HG03520 (cell line): ENCODE measurements at regions not wholly inside any gene's neighbourhood (a gene's known extent, or its start where the extent isn't known, plus 50 kb on each side); places are given as distances from the start of the nearest gene placed in this dataset.
A peak's percentile ranks its signal among the peaks of the same experiment; 100 is the strongest.
"Not testable (repeated sequence)": the region's sequence is repeated elsewhere in the genome, so short reads cannot be mapped to it uniquely, and the experiment has no call there.

Source experiments
- ATAC-seq: cut with Tn5 transposase; IDR thresholded peaks from one replicate; pipeline ENCODE4 v1.9.1; 2021; ENCODE audit warnings: mild to moderate bottlenecking, moderate library complexity; ENCODE audit not compliant: unreplicated experiment

DNA sequence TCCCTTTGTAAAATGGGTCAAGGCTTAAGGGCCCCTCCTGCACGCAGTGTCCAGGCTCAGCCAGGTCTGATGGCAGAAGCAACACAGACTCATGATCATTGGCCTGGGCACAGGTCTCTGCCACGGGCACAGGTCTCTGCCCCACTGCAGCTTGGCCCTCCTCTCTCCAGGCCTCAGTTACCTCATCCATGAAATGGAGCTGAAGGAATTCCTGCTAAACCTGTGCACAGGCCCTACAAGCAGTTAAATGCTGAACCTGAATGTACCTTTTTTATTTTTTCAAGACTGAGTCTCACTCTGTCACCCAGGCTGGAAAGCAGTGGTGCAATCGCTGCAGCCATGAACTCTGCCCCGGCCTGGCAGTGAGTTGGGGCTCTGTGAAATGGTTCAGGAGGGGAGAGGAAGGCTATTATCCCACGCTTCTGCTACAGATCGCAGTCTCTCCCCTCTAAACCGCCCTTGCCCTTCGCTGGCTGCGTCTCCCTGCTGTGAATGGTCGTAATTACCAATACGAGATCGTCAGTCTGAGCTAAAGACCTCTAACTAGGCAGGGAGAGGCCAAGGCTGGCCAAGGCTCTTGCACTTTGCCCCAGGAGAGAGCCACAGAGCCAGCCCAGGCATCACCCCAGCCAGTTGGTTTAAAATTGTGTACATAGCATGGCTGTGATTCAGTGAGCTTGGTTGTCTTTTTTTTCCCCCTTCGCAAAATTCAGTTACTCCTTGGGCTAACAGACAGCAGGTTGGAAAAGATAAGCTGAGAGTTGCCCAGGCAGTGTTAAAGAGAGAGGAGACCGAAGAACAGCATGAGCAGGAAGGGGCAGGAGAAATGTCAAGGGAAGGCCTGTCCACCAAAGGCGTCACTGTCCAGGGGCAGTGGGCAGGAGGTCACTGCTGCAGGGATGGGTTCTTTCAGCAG, 93.0 kb upstream of the KCTD7 start:
- ATAC-seq, result no peak

DNA sequence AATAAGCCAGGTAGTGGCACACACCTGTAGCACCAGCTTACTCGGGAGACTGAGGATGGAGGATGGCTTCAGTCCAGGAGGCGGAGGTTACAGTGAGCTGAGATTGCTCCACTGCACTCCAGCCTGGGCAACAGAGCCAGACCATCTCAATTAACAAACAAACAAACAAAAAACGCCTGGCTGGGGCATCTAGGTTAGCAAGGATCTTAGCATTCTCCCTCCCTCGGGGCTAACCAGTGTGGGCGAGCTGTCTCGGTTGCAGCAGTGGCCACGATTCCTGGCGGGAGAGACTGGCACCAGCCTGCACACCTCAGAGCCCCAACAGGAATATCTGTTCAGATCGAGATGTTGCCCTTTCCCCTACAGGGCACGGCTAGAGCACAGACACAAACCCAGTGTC, 91.3 kb upstream of the KCTD7 start:
- no peak for ATAC-seq

DNA sequence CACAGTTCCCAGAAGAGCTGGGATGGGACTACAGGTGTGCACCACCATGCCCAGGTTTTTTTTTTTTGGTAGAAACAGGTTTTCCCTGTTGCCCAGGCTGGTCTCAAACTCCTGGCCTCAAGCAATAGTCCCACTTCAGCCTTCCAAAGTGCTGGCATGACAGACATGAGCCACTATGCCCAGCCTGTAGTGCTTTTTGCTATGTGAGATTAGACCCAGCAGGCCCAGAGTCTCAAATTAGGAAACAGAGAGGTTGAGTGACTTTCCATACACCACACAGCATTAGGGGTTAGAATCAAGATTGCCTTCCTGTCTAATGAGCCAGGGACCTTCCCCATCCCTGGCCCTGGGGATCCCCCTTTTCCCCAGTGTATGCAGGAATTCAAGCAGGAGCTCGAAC, 90.8 kb upstream of the KCTD7 start:
- no peak for ATAC-seq

DNA sequence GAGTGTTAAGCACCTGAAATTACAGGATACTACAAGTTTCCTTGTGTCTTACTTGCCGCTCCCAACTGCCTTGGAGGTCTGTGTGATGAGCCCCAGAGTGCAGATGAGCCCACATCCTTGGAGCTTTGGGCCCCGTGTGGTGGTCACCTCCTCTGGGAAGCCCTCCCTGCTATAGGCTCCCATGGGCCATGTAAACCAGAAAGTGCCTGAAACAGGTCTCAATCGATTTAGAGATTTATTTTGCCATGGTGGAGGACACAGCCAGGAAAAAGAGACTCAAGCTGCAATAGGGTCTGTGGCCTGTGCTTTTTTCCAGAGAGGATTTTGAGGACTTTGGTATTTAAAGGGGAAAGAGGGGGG, 89.4 kb upstream of the KCTD7 start:
- ATAC-seq, result no peak

DNA sequence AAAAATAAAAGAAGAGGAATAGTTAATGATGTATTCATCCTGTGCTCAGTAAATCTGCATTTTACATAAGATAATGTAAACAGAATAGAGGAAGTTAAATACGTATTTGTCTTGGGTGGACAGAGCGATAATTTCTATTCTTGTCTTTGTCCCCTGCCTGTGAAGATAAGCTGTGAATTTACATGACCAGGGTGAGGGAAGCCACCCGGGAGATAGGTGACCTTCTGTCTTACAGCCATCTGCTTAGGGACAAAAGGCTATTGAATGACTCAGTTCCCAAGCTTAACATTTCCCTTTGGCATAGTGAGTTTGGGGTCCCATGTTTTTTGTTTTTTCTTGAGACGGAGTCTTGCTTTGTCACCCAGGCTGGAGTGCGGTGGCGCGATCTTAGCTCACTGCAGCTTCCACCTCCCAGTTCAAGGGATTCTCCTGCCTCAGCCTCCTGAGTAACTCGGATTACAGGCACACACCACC, 88.7 kb upstream of the KCTD7 start:
- no peak for ATAC-seq

DNA sequence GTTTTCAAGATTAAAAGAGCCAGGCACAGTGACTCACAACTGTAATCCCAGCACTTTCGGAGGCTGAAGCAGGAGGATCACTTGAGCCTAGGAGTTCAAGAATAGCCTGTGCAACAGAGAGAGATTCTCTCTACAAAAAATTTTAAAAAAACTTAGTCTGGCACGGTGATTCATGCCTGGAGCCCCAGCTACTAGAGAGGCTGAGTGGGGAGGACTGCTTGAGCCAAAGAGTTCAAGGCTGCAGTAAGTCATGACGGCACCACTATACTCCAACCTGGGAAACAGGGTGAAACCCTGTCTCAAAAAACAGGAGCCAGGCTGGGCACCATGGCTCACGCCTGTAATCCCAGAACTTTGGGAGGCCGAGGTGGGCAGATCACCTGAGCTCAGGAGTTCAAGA, 86.6 kb upstream of the KCTD7 start:
- ATAC-seq, result no peak

DNA sequence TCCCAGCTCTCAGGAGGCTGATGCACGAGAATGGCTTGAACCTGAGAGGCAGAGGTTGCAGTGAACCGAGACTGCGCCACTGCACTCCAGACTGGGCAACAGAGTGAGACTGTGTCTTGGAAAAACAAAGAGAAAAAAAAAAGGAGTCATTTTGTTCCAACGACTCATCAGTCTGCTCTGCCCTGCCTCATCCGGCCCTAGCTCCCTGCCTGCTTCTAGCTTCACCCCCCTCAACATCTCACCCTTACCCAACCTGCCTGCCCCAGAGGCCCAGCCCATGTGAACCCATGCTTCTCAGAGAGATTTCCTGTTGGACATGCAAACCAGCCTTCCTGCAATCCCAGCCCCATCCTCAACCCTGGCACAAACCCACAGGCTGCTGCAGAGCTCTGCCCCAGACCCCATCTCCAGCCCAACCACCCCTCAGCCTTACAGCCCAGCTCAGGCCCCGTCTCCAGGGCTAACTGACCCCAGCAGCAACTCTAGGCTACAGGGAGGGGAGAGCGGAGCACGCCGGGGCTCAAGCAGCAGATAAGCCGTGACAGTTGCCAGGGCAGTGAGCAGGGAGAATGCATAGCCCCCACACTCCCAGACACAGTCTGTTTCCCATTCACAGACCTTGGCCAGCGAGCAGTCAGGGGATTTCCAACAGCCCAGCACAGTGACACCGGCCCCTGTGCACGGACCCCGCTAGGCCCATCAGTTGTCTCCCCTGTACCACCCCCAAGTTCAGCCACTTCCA, 86.0 kb upstream of the KCTD7 start:
- ATAC-seq, result no peak

DNA sequence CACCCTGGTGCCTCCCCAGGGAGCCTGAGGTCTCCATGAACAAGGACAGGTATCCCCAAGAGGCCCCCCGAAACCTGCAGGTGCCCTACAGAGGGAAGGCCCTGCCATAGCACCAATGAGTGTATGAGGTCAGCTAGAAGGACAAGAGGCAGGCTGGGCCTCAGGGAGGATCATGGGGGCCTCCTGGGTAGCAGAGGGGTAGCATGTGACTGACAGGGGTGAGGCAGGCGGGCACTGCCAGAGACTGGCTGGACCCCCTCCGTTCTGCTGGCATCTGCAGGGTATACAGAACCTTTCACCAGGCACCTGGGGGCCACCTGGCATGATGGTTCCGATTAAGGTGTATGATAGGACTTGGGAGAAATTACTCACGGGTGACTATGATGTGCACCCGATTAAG, 79.2 kb upstream of the KCTD7 start:
- no peak for ATAC-seq

DNA sequence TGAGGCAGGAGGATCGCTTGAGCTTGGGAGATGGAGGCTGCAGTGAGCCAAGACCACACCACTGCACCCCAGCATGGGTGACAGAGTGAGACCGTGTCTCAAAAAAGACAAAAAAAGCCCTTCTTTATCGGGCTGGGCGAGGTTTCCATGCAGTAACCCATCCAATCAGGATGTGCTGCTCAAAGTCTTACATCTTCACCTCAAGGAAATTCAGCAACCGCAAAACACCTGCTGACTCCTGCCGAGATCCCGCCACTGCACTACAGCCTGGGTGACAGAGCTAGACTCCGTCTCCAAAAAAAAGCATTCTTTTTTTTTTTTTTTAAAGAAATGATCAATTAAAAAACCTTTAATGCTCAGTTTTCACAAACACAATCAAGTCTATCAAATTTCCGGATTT, 75.7 kb upstream of the KCTD7 start:
- ATAC-seq, result no peak

DNA sequence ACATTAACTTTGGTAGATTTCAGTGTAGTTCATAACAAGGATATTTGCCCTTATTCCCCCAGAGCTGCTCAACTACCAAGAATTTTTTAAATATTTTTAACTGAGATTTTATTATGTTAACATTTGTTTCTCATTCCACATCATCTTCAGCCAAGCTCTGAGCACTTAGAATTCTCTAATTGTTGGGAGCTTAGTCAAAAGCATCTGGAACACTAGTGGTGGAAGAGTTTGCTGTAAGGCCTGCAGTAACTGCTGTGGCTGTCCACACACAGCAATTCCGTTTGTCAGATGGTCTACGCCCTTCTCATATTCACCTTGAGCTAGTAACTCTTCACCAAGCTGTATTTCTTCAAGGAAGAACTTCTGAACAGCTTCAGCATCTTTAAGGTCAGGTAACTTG, 75.0 kb upstream of the KCTD7 start:
- ATAC-seq, result not testable (repeated sequence)

DNA sequence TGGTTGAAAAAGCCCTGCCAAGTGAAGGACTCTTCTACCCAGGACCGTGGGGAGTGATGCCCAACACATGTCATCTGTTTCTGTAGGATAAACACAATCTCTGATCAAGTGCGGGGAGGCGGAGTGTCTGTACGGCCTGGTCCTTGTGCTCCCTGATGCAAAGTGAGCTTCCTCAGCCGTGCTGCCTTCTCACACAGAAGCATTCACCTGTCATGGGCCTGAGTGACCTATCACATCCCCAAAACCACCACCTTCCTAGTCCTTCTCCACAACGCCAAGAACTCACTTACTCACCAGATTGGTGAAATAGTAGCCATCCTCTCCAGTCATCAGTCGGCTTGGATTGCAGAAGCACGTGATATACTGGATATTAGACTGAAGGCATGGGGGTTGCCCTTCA, 74.4 kb upstream of the KCTD7 start:
- ATAC-seq, result not testable (repeated sequence)

DNA sequence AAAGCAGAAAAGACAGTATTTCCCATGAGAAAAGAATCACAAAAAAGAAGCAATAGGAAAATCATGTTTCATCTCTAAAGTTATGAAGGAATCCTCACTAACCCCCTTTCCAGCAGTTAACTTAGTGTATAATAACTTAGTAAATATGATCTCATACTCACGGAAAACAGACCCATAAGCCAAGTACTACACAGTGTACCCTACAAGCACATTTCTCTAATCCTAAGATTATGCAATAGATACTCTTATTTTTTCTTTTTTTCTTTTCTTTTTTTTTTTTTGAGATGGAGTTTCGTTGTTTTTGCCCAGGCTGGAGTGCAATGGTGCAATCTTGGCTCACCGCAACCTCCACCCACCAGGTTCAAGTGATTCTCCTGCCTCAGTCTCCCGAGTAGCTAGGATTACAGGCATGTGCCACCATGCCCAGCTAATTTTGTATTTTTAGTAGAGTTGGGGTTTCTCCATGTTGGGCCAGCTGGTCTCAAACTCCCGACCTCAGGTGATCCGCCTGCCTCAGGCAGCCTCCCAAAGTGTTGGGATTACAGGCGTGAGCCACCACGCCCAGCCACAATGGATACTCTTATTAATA, 73.7 kb upstream of the KCTD7 start:
- not testable (repeated sequence) for ATAC-seq

DNA sequence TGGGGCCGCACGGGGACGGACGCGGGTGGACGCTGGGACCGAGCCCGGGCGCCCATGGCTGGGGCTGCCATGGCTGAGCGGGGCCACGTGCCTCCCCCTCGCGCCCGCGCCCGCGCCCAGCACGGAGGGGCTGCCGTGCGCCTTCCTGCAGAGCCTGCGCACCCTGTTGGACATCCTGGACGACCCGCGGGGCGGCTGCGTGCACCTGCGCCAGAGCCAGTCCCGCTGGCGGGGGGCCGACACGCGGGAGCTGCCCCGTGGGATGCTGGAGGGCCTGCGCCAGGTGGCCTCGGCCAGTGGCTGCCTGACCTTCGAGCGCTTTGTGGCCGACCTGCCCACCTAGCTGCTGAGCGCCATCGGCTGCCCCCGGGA, 72.5 kb upstream of the KCTD7 start:
- no peak for ATAC-seq

DNA sequence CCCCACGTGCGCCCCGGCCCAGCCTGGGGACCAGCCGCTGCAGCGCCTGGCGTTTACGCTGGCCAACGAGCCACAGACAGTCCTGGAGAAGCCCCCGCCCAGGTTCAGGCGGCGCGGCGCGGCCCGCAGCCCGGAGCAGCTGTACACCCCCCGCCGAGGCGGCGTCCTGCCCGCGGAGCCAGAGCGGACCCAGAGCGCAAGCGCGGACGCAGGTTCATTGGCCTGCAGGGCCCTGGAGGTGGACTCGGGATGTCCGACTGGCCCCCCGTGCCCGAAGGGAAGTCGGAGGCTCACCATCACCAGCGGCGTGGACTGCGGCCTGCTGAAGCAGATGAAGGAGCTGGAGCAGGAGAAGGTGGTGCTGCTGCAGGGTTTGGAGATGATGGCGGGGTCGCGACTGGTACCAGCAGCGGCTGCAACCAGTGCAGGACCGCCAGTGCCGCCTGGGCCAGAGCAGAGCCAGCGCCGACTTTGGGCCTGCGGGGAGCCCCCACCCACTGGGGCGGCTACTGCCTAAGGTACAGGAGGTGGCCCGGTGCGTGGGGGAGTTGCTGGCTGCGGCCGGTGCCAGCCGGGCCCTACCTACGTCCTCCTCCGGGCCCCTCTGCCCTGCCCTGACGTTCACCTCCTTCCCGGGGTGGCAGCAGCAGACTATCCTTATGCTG, 72.0 kb upstream of the KCTD7 start:
- ATAC-seq, result no peak

DNA sequence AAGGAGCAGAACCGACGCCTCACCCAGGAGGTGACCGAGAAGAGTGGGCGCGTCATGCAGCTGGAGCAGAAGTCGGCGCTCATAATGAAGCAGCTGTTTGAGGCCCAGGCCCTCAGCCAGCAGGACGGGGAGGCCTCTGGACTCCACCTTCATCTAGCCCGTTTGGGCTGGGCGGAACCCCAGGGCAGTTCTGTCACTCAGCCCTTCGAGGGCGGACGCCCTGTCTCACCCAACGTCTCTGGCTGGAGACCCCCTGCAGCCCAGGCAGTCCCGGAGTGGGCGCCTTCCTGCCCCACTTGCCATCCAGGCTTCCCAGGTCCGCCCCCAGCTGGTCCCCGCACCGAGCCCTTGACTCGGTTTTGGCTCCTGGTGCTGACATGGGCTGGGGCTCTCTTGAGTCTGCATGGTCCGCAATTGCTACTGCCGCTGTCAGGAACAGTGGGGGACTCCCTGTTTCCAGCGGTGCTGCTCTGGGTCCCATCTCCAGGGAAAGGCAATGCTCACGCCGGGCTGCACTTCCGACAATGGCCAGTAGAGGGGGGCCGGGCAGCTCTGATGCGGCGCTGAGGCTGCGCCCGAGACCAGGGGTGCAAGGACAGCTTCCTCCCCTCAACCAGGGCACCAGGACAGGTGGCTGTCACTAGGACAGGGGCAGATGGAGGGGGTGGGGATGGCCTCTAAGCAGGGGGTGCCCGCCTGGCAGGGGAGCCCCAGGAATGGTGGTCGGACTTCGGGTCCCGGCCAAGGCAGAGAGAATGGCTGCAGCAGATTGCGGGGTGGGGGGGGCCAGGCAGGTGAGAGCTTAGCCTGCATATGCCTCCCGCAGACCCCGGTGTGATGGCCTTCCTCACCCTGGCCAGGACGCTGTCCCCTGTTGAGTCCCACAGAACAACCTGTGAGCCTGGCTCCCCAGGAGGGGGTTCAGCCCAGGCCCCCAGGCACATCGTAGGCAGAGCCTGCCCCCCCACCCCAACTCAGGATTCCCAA, 71.2 kb upstream of the KCTD7 start:
- ATAC-seq, result peak; percentile 60

DNA sequence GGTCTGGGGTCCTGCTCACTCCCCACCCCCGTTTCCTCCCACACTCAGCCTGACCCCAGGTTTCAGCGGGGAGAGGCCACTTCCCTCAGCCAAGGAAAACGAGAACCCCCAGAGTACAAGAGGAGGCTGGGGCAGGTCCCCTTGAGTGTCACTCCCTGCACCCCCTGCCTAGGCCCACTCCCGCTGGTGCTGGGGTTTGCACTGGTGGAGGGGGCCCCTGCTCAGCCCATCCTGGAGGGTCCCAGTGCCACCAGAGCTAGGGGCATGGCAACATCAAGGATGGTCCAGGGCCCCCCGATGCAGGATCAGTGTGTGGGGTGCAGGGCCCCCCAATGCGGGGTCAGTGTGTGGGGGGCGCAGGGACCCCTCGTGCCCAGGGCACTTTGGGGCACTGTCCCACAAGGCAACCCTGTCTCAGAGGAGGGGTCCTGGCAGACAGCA, 70.5 kb upstream of the KCTD7 start:
- no peak for ATAC-seq

DNA sequence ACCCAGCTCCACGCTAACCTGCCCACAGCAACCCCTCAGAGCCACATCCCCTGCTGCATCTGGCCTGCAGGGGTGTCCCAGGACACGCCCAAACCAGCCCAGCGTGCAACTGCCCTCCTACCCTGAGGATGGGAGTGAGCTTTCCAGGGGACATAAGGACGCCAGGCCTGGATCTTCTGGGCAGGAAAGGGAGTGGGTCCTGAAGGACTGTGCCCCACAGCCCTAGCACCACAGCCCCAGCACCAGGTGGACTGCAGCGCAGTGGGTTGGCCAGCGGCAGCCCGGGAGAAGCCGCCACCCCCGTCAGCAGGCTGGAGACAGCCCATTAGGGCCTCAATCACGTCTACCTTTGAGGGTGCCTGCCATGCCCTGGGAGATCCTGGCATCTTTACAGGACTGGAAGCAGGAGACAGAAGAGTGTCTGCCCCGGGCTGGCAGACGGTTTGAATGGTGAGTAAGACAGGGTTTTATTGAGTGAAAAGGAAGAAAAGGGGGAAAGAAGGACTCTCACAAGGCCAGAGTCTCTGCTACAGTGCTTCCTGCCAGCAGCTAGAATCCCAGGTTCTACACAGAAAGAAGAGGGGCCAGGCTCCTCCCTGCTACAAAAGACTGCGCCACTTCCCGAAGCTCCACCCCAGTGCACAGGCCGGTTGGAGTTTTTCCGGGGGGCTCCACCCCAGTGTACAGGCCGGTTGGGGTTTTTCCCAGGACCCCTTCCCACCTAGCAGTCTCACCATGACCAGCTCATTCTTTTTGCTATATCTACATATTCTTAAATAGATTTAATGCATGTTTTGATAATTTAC, 69.8 kb upstream of the KCTD7 start:
- no peak for ATAC-seq

DNA sequence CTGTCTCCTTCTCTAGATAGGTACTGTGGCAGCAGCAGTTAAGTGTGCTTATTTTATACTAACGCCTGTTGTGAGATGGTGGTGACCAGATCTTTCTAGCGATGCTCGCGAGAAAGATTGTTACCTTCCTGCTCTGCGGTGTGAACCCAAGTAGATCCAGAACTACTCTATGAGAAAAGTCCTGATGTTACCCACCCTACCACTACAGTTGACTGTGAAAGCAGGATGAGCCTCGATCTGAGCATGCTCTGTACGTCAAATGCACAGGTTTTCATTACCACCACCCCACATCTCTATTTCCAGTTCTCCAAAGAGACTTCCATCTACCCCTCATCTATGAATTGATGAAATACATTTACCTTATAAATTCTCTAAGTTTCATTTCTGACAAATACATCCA, 64.6 kb upstream of the KCTD7 start:
- no peak for ATAC-seq

DNA sequence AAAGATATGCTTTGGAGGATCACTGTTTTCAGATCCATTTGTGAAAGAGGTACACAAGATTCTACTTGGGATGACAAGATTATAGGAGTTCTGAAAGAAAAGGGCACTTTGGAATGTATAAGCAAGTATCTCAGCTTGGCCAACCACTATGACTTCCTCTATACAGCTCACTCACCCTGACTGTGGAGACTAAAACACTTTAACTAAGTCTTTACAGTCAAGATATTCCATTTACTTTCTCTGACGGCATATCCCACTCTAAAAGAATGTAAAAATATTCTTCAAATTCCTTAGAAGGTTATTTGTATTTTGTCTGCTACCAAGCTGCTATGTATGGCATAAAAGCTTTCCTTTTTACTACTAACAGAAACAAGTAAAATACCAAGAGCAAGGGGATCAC, 58.5 kb upstream of the KCTD7 start:
- not testable (repeated sequence) for ATAC-seq
